ENCODE measurements at regions not wholly inside any gene's neighbourhood (a gene's known extent, or its start where the extent isn't known, plus 50 kb on each side); places are given as distances from the start of the nearest gene placed in this dataset.
"Not testable (repeated sequence)": the region's sequence is repeated elsewhere in the genome, so short reads cannot be mapped to it uniquely, and the experiment has no call there.

GRCh38 chr16:85528528-85529387 is 84.4 kb upstream of the GSE1 start:
- 87 to 92% methylated on average over 21 of the region's 21 CpGs for WGBS, 2 donors
- DNase-seq (ENCODE audit: low spot score in 2 of 2): no peak
- TF ChIP-seq, protein P1, sequence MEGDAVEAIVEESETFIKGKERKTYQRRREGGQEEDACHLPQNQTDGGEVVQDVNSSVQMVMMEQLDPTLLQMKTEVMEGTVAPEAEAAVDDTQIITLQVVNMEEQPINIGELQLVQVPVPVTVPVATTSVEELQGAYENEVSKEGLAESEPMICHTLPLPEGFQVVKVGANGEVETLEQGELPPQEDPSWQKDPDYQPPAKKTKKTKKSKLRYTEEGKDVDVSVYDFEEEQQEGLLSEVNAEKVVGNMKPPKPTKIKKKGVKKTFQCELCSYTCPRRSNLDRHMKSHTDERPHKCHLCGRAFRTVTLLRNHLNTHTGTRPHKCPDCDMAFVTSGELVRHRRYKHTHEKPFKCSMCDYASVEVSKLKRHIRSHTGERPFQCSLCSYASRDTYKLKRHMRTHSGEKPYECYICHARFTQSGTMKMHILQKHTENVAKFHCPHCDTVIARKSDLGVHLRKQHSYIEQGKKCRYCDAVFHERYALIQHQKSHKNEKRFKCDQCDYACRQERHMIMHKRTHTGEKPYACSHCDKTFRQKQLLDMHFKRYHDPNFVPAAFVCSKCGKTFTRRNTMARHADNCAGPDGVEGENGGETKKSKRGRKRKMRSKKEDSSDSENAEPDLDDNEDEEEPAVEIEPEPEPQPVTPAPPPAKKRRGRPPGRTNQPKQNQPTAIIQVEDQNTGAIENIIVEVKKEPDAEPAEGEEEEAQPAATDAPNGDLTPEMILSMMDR (IDR thresholded peaks at IDR 0.05): peak in 1 of 3 donors; percentile 19
- TF ChIP-seq POLR2A (IDR thresholded peaks at IDR 0.05): no peak
- no peak overlapping the region for H3K4me3 ChIP-seq (ENCODE audit: low read depth, poor library complexity, severe bottlenecking)
- intact Hi-C loops (cut with DNase I; ENCODE audit: low total_unique reads): no loop called here

DNA sequence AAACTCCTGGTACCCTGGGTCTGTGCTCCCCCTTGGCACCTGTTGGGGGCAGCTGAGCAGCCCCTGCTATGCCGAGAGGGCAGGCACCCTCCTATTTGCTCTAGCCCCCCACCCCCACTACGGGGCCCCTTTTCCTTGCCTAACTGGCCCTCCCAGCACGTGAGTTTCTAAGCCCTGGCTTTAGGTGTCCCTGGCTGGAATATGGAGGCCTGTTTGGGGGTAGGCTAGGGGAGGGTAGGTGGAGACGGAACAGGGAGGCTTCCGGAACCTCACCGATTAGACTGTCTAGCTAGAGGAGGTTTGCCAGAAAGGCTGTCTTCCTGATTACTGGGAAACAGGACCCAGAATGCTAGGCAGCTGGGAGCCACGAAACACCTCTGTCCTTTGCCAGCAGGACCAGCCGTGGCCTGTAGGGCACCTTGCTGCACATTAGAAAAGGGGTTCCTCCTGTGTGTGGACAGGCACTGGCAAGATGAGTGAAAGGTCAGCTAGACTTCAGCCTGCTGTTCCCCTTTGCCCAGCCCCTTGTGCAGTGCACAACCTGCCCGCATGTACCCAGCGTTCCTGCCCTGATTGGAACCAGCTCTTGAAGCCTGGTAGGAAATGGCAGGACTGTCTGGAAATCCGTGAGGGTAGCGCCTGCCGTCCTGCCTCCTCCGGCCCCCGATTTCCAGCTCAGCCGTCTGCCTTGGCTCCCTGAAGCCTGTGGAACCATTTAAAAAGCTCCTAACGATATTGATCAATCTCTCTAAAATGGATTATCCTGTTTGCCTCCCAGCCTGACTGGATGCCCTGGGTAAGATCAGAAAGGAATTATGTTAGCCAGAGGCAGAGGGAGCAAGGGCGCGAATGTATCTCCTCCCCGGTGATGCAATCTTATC is 83.4 kb upstream of the GSE1 start:
- intact Hi-C loops (cut with DNase I; ENCODE audit: low total_unique reads): no loop called here
- DNase-seq (ENCODE audit: low spot score in 2 of 2): no peak
- WGBS, 2 donors: 87 to 93% methylated on average over 17 to 20 of the region's 20 CpGs
- H3K4me3 ChIP-seq (ENCODE audit: low read depth, poor library complexity, severe bottlenecking): no peak overlapping the region
- TF ChIP-seq, protein P1 (IDR thresholded peaks at IDR 0.05): no peak
- TF ChIP-seq POLR2A (IDR thresholded peaks at IDR 0.05): no peak

GRCh38 chr16:85530370-85530739 is 82.8 kb upstream of the GSE1 start:
- intact Hi-C loops (cut with DNase I; ENCODE audit: low total_unique reads): no loop called here
- TF ChIP-seq POLR2A (IDR thresholded peaks at IDR 0.05): no peak
- TF ChIP-seq, protein P1 (IDR thresholded peaks at IDR 0.05): no peak
- 87% methylated on average over 10 of the region's 10 CpGs for WGBS, 2 donors
- H3K4me3 ChIP-seq (ENCODE audit: low read depth, poor library complexity, severe bottlenecking): no peak overlapping the region
- DNase-seq (ENCODE audit: low spot score in 2 of 2): no peak

GRCh38 chr16:85531516-85531915 is 81.6 kb upstream of the GSE1 start:
- TF ChIP-seq, protein P1 (IDR thresholded peaks at IDR 0.05): no peak
- TF ChIP-seq POLR2A (IDR thresholded peaks at IDR 0.05): no peak
- intact Hi-C loops (cut with DNase I; ENCODE audit: low total_unique reads): no loop called here
- H3K4me3 ChIP-seq (ENCODE audit: low read depth, poor library complexity, severe bottlenecking): no peak overlapping the region
- 82 to 87% methylated on average over 8 to 10 of the region's 10 CpGs for WGBS, 2 donors
- no peak for DNase-seq (ENCODE audit: low spot score in 2 of 2)

DNA sequence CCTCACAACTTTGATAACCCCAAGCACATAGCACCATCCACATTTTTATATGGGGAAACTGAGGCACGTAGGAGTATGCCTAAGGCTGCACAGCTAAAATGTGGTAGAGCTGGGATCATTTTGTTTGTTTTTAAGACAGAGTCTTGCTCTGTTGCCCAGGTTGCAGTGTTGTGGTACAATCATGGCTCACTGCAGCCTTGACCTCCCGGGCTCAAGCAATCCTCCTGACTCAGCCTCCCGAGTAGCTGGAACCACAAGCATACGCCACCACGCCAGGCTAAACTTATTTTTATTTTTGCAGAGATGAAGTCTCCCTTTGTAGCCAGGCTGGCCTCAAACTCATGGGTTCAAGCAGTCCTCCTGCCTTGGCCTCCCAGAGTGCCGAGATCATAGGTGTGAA is 81.0 kb upstream of the GSE1 start:
- no peak overlapping the region for H3K4me3 ChIP-seq (ENCODE audit: low read depth, poor library complexity, severe bottlenecking)
- no peak for DNase-seq (ENCODE audit: low spot score in 2 of 2)
- intact Hi-C loops (cut with DNase I; ENCODE audit: low total_unique reads): no loop called here
- WGBS, 2 donors: 92 to 95% methylated on average over 6 of the region's 6 CpGs
- TF ChIP-seq POLR2A (IDR thresholded peaks at IDR 0.05): no peak
- TF ChIP-seq, protein P1 (IDR thresholded peaks at IDR 0.05): no peak

GRCh38 chr16:85533593-85533992 is 79.5 kb upstream of the GSE1 start:
- WGBS, 2 donors: 88 to 98% methylated on average over 8 of the region's 8 CpGs

More at GRCh38 chr16:85533593-85533992, 79.5 kb upstream of the GSE1 start:
- DNase-seq (ENCODE audit: low spot score in 2 of 2); intact Hi-C loops (cut with DNase I; ENCODE audit: low total_unique reads); H3K4me3 ChIP-seq (ENCODE audit: low read depth, poor library complexity, severe bottlenecking): not testable (repeated sequence)

Measured in lower leg skin (tissue), 4 donors.